ENCODE measurements at regions not wholly inside any gene's neighbourhood (a gene's known extent, or its start where the extent isn't known, plus 50 kb on each side); places are given as distances from the start of the nearest gene placed in this dataset.
A peak's percentile ranks its signal among the peaks of the same experiment; 100 is the strongest.

DNA sequence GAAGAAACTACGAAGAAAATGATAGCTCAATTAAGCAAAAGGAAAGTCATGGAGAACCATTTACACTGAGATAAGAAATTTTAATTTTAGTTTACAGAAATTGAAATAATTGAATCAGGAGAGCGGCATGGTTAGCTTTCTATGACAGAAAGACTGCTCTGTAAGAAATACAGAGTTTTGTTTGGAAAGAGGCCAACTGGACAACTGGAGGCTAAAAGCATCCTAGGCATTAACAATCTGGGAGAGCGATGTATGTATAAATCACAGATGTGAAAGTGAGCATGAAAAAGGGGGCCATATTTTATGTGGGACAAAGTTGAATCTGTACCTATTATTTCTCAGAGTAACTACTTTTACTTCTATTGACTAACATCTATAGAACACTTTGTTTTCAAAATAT, 1608.8 kb upstream of the PCDH20 start:
- no peaks in the 10 kb centered on the region for H4K20me1 ChIP-seq (ENCODE audit: control insufficient read depth, insufficient read depth, insufficient read length)
- TF ChIP-seq, protein P1, sequence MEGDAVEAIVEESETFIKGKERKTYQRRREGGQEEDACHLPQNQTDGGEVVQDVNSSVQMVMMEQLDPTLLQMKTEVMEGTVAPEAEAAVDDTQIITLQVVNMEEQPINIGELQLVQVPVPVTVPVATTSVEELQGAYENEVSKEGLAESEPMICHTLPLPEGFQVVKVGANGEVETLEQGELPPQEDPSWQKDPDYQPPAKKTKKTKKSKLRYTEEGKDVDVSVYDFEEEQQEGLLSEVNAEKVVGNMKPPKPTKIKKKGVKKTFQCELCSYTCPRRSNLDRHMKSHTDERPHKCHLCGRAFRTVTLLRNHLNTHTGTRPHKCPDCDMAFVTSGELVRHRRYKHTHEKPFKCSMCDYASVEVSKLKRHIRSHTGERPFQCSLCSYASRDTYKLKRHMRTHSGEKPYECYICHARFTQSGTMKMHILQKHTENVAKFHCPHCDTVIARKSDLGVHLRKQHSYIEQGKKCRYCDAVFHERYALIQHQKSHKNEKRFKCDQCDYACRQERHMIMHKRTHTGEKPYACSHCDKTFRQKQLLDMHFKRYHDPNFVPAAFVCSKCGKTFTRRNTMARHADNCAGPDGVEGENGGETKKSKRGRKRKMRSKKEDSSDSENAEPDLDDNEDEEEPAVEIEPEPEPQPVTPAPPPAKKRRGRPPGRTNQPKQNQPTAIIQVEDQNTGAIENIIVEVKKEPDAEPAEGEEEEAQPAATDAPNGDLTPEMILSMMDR (conservative IDR thresholded peaks at IDR 0.05), result no peak
- H3K4me2 ChIP-seq (ENCODE audit: insufficient read depth, insufficient read length, low read length), result no peak overlapping the region
- H3K4me3 Mint-ChIP-seq, result no peak overlapping the region
- no peaks in the 10 kb centered on the region for H3K27me3 Mint-ChIP-seq (ENCODE audit: low read depth)
- 0 out of 7 replicates have a peak overlapping the region, but pooled peaks of 1 of the 3 experiments have one; percentile 7 for H3K27ac Mint-ChIP-seq
- no peaks in the 10 kb centered on the region for H3K36me3 Mint-ChIP-seq (ENCODE audit: insufficient read depth in 1 of 3, low read depth in 3 of 3)
- no peak overlapping the region for H2AK5ac ChIP-seq (ENCODE audit: insufficient read length, low read length)
- H2BK120ac ChIP-seq (ENCODE audit: low read depth, low read length, poor library complexity, severe bottlenecking), result no peak overlapping the region
- H3K23ac ChIP-seq (ENCODE audit: insufficient read length, low read depth, low read length), result no peak overlapping the region
- H2BK20ac ChIP-seq (ENCODE audit: low read depth, low read length, poor library complexity, severe bottlenecking), result no peak overlapping the region
- no peak overlapping the region for H2BK12ac ChIP-seq (ENCODE audit: insufficient read length, low read depth, low read length)
- no peak overlapping the region for H4K5ac ChIP-seq (ENCODE audit: insufficient read length, low read depth, low read length)
- H3K9me3 Mint-ChIP-seq, result peaks cover 3 to 5% of the 10 kb centered on the region in 2 experiments
- no peaks in the 10 kb centered on the region for H3K23me2 ChIP-seq (ENCODE audit: insufficient read length, low read depth, low read length, poor library complexity, severe bottlenecking)
- WGBS (ENCODE audit: extremely low coverage, insufficient read length, low lambda C conversion rate), result no CpG with 5 or more reads among the region's 3 CpGs
- H3K56ac ChIP-seq (ENCODE audit: insufficient read length, low read depth, low read length), result no peak overlapping the region
- no peak overlapping the region for H3K4ac ChIP-seq (ENCODE audit: low read depth, low read length)
- no peaks in the 10 kb centered on the region for H3K4me1 ChIP-seq (ENCODE audit: insufficient read depth, low read length)
- H4K91ac ChIP-seq (ENCODE audit: insufficient read length, low read depth, low read length), result no peak overlapping the region
- H2AFZ ChIP-seq (ENCODE audit: low read length), result no peak overlapping the region
- no peak overlapping the region for H4K8ac ChIP-seq (replicated peaks; ENCODE audit: insufficient read length, low read depth, low read length)
- no peaks in the 10 kb centered on the region for H3K27me3 ChIP-seq (ENCODE audit: insufficient read depth, low read length)
- no peak for DNase-seq
- no peak overlapping the region for H2BK15ac ChIP-seq (ENCODE audit: low read depth, low read length)
- H3K18ac ChIP-seq (ENCODE audit: insufficient read length, low read depth, low read length), result no peak overlapping the region
- H3K9ac ChIP-seq (ENCODE audit: extremely low read depth, insufficient read length, low read length), result no peak overlapping the region
- H3K79me2 ChIP-seq (ENCODE audit: insufficient read depth, low read length), result no peaks in the 10 kb centered on the region
- H3K4me1 Mint-ChIP-seq, result peaks cover 14 to 16% of the 10 kb centered on the region in 2 experiments
- H2BK5ac ChIP-seq (ENCODE audit: insufficient read length, low read length), result no peak overlapping the region
- H3K14ac ChIP-seq (ENCODE audit: insufficient read depth, low read length), result no peak overlapping the region
- H3T11ph ChIP-seq (ENCODE audit: low read length), result no peak overlapping the region
- H3K27ac ChIP-seq (ENCODE audit: insufficient read length, low read depth, low read length), result no peak overlapping the region
- no peaks in the 10 kb centered on the region for H3K79me1 ChIP-seq (ENCODE audit: insufficient read depth, low read depth, low read length, poor library complexity, severe bottlenecking)
- H3K9me3 ChIP-seq (ENCODE audit: control insufficient read depth, low read depth, low read length), result no peaks in the 10 kb centered on the region
